Posterior cingulate gyrus (tissue), 11 donors: ENCODE measurements at regions not wholly inside any gene's neighbourhood (a gene's known extent, or its start where the extent isn't known, plus 50 kb on each side); places are given as distances from the start of the nearest gene placed in this dataset.
"Not testable (repeated sequence)": the region's sequence is repeated elsewhere in the genome, so short reads cannot be mapped to it uniquely, and the experiment has no call there.

Experiments
- DNase-seq, 10 donors: peaks; one replicate each; pipeline versions ENCODE4 v3.0.0 to v3.0.0-alpha.2; 2020 to 2021; ENCODE audit warnings: mixed read lengths in 3 of 10
- intact Hi-C: fragments of 100-400 bp; cut with DNase I; formaldehyde crosslinking; loops from one replicate; pipeline ENCODE4 v1.15.1; 2023

GRCh38 chr3:84637272-84637671 is 321.5 kb upstream of the CADM2 start:
- intact Hi-C loops: no loop called here
- DNase-seq: no peak

- intact Hi-C loops: no loop called here
- DNase-seq: no peak
These were observed 292.3 kb upstream of the CADM2 start for GRCh38 chr3:84666468-84666867.

GRCh38 chr3:84679211-84679610 is 279.6 kb upstream of the CADM2 start:
- intact Hi-C loops: no loop called here
- DNase-seq: no peak

- intact Hi-C loops: no loop called here
- no peak for DNase-seq
These were observed 278.1 kb upstream of the CADM2 start for GRCh38 chr3:84680700-84681099.

GRCh38 chr3:84683493-84683892 is 275.3 kb upstream of the CADM2 start:
- intact Hi-C loops: no loop called here
- no peak for DNase-seq

- no peak for DNase-seq
- intact Hi-C loops: no loop called here
These were observed 273.3 kb upstream of the CADM2 start for GRCh38 chr3:84685467-84685866.

- intact Hi-C loops: no loop called here
- no peak for DNase-seq
These were observed 266.5 kb upstream of the CADM2 start for GRCh38 chr3:84692261-84692660.

GRCh38 chr3:84710288-84710687 is 248.5 kb upstream of the CADM2 start:
- DNase-seq, intact Hi-C loops: not testable (repeated sequence)

- no peak for DNase-seq
These were observed 240.9 kb upstream of the CADM2 start for GRCh38 chr3:84717894-84718293.

GRCh38 chr3:84724877-84725276 is 233.9 kb upstream of the CADM2 start:
- DNase-seq: peak in 4 of 10 donors; percentile 3 to 70 (median 34)

More at GRCh38 chr3:84717894-84718293, 240.9 kb upstream of the CADM2 start:
- intact Hi-C loops: no loop called here

GRCh38 chr3:84727616-84728015 is 231.2 kb upstream of the CADM2 start:
- no peak for DNase-seq
- intact Hi-C loops: no loop called here

More at GRCh38 chr3:84724877-84725276, 233.9 kb upstream of the CADM2 start:
- intact Hi-C loops: no loop called here

GRCh38 chr3:84734731-84735130 is 224.1 kb upstream of the CADM2 start:
- intact Hi-C loops, DNase-seq: not testable (repeated sequence)

- no peak for DNase-seq
- intact Hi-C loops: no loop called here
These were observed 220.7 kb upstream of the CADM2 start for GRCh38 chr3:84738086-84738485.

- DNase-seq: no peak
- intact Hi-C loops: no loop called here
These were observed 215.8 kb upstream of the CADM2 start for GRCh38 chr3:84742915-84743425.

GRCh38 chr3:84744130-84744529 is 214.7 kb upstream of the CADM2 start:
- intact Hi-C loops: no loop called here

GRCh38 chr3:84755860-84756259 is 202.9 kb upstream of the CADM2 start:
- intact Hi-C loops: no loop called here
- peak in 1 of 10 donors; percentile 38 for DNase-seq

More at GRCh38 chr3:84744130-84744529, 214.7 kb upstream of the CADM2 start:
- no peak for DNase-seq

- peak in 1 of 10 donors; percentile 80 for DNase-seq
- intact Hi-C loops: no loop called here
These were observed 199.4 kb upstream of the CADM2 start for GRCh38 chr3:84759361-84759760.

GRCh38 chr3:84772841-84773240 is 185.9 kb upstream of the CADM2 start:
- DNase-seq: no peak
- intact Hi-C loops: no loop called here

- DNase-seq: no peak
- intact Hi-C loops: no loop called here
These were observed 175.5 kb upstream of the CADM2 start for GRCh38 chr3:84783281-84783680.

GRCh38 chr3:84789961-84790360 is 168.8 kb upstream of the CADM2 start:
- intact Hi-C loops: no loop called here
- no peak for DNase-seq

- no peak for DNase-seq
These were observed 151.8 kb upstream of the CADM2 start for GRCh38 chr3:84806958-84807357.

GRCh38 chr3:84820126-84820525 is 138.7 kb upstream of the CADM2 start:
- intact Hi-C loops: no loop called here
- DNase-seq: no peak

More at GRCh38 chr3:84806958-84807357, 151.8 kb upstream of the CADM2 start:
- intact Hi-C loops: no loop called here

GRCh38 chr3:84820906-84821305 is 137.9 kb upstream of the CADM2 start:
- intact Hi-C loops: no loop called here

More at GRCh38 chr3:84820906-84821305, 137.9 kb upstream of the CADM2 start:
- no peak for DNase-seq
